NB4 (cell line): ENCODE measurements at regions not wholly inside any gene's neighbourhood (a gene's known extent, or its start where the extent isn't known, plus 50 kb on each side); places are given as distances from the start of the nearest gene placed in this dataset.

Experiments used
- DNase-seq: peaks from one replicate; pipeline ENCODE4 v3.0.0; 2010; ENCODE audit warnings: low read depth
- H3K4me3 ChIP-seq: one replicate; pipeline ENCODE4 v1.5.1; 2011; ENCODE audit warnings: mild to moderate bottlenecking, low read depth, low read length, moderate library complexity
- MYC ChIP-seq: IDR thresholded peaks from 2 replicates; pipeline ENCODE4 v1.6.1; 2011; ENCODE audit warnings: low read depth, low read length
- POLR2A ChIP-seq: IDR thresholded peaks from 2 replicates; pipeline ENCODE4 v1.6.1; 2011; ENCODE audit warnings: mild to moderate bottlenecking; ENCODE audit not compliant: insufficient read length; ENCODE audit errors: extremely low read depth
- TF ChIP-seq, protein P1 (sequence below): IDR thresholded peaks from one replicate; pipeline ENCODE4 v1.5.1; 2012; ENCODE audit warnings: low read depth, low read length
- TF ChIP-seq, protein P2 (sequence below): IDR thresholded peaks from 2 replicates; pipeline ENCODE4 v1.6.1; 2011; ENCODE audit warnings: low read depth, low read length

DNA sequence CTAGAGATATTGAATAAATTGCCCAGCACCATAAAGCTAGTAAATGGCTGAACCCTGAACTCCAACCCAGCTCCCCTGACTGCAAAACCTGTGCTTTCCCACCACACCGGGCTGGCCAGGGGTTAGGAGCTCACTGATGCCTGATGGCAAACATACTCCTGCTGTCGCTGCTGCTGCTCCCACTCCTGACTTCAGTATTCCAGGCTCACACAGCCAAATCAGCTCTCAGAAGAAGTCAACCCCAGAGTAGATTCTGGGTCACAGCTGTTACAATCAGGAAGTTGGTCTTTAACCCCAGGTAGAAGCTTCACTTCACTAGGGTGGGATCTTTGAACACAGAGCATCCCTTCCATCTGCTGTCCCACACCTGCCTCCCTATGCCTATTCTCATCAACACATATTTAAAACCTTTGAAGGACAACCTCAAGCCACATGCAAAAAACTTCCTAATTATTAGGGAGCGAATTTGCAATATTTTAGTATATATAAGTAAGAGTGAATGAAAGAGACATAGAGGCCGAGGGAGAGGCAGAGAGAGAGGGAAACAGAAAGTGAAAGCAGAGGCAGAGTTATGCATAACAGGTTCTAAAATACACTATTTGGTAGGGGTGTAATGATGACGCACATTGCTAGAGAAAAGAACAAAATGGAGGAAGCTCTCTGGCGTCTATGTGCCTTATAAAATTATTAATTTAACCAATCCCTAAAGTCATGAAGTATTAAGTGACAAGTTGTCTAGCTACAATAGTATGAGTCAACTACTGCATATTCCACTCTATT lies 99.4 kb upstream of the SERP2 start:
- no peak for DNase-seq
- no peak overlapping the region for H3K4me3 ChIP-seq
- TF ChIP-seq MYC, result no peak

DNA sequence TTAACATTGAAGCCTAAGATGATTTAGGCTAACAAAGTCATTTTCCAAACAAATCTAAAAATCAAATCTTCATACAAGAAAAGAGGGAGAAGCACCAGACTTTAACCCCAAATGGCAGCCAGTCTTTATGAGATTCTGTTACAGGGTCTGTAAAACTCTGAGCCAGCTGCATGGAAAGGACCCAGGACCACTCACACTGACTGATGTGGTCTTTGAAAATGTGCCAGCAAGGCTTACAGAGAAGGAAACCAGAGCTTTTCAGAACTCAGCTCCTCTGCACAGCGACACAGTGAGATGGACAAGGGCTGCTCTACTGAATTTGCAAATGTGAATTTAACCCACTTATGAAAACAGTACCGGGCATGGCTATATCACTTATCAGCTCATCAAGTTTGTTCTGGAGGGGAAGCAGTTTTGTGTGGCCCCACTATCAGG lies 98.8 kb upstream of the SERP2 start:
- TF ChIP-seq, protein P1, sequence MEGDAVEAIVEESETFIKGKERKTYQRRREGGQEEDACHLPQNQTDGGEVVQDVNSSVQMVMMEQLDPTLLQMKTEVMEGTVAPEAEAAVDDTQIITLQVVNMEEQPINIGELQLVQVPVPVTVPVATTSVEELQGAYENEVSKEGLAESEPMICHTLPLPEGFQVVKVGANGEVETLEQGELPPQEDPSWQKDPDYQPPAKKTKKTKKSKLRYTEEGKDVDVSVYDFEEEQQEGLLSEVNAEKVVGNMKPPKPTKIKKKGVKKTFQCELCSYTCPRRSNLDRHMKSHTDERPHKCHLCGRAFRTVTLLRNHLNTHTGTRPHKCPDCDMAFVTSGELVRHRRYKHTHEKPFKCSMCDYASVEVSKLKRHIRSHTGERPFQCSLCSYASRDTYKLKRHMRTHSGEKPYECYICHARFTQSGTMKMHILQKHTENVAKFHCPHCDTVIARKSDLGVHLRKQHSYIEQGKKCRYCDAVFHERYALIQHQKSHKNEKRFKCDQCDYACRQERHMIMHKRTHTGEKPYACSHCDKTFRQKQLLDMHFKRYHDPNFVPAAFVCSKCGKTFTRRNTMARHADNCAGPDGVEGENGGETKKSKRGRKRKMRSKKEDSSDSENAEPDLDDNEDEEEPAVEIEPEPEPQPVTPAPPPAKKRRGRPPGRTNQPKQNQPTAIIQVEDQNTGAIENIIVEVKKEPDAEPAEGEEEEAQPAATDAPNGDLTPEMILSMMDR, result no peak
- TF ChIP-seq, protein P2, sequence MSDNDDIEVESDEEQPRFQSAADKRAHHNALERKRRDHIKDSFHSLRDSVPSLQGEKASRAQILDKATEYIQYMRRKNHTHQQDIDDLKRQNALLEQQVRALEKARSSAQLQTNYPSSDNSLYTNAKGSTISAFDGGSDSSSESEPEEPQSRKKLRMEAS, result no peak
- TF ChIP-seq MYC (no peak), POLR2A (no peak)
- DNase-seq, result no peak
- H3K4me3 ChIP-seq, result no peak overlapping the region

DNA sequence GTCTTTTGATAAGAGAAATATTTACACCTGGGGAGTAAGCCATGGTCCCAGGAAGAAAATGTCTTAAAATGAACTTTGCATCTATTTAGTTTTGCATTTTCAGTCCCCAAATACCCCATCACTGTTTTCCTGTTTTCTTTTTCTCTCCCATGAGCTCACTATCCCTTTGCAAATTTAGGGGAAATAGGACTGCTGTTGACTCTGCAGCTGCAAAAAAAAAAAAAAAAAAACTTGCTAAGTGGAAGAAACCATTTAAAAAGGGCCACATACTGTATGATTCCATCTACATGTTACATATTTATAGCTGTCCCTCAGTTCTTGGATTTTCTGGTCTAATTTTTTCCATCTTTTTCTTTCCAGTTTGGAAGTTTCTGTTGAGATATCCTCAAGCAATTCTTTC lies 98.2 kb upstream of the SERP2 start:
- TF ChIP-seq, protein P1, result no peak
- TF ChIP-seq POLR2A, result no peak
- H3K4me3 ChIP-seq, result no peak overlapping the region
- no peak for DNase-seq

DNA sequence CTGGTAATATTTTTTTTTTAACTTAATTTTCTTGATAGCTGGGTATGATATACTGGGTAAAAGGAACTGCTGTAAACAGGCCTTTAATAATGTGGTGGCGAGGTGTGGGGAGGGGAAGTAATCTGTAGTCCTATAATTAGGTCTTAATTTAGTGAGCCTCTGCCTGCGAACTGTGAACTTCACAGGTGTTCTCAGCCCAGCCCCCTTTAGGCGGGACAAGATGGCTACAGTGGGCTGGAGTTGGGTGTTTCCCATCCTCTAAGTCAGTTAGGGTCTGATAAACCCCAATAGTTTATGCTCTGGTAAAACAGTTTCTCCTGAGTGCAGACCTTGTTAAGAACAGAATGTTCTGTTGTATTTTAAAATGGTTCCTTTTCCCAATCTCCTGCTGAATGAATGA lies 97.6 kb upstream of the SERP2 start:
- H3K4me3 ChIP-seq, result no peak overlapping the region
- no peak for TF ChIP-seq POLR2A
- TF ChIP-seq, protein P2, result no peak
- TF ChIP-seq, protein P1, result no peak
- no peak for TF ChIP-seq MYC
- DNase-seq, result no peak

DNA sequence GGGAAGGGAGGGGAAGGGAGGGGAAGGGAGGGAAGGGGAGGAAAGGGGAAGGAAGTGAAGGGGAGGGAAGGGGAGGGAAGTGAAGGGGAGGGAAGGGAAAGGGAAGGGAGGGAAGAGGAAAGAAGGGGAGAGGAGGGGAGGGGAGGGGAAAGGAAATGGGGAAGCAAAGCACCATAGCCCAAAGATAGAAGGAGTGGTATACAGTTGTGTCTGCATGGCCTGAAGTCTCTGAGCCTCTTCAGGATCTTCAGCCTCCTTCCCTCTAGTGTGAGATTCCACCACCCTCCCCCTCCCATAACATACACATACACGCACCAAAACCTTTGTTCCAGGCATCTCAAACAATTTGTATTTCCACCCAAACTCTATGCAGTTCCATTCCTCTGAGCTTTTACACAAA lies 96.2 kb upstream of the SERP2 start:
- H3K4me3 ChIP-seq, result no peak overlapping the region
- TF ChIP-seq, protein P2, result no peak
- DNase-seq, result no peak

DNA sequence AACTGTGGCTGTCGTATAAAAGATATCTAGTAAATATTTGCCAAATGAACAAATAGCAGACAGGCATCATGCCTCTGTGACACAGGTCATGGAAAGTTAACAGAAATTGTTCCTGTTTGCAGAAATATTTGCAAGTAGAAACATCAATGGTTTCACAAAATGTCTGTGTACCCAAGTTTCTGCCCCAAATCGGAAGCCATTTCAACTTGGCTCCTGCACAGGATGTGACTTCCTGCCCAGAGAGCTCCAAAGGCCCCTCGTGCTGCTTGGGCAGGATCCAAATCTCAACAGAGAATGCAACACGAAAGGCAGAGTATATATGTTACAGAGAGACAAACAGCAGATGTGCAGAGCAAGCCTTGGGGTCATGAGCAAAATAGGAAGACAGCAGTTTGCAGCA lies 95.5 kb upstream of the SERP2 start:
- H3K4me3 ChIP-seq, result no peak overlapping the region

More for the DNA sequence above, 95.5 kb upstream of the SERP2 start:
- DNase-seq, result no peak
- TF ChIP-seq, protein P2, result no peak
- TF ChIP-seq MYC, result no peak
- TF ChIP-seq, protein P1, result no peak
- no peak for TF ChIP-seq POLR2A
